NK-92 (cell line): ENCODE measurements at regions not wholly inside any gene's neighbourhood (a gene's known extent, or its start where the extent isn't known, plus 50 kb on each side); places are given as distances from the start of the nearest gene placed in this dataset.
"Not testable (repeated sequence)": the region's sequence is repeated elsewhere in the genome, so short reads cannot be mapped to it uniquely, and the experiment has no call there.

Experiments used
- DNase-seq: peaks from one replicate; lab custom pipeline; 2025; ENCODE audit not compliant: unreplicated experiment; lab: John Stamatoyannopoulos, UW

DNA sequence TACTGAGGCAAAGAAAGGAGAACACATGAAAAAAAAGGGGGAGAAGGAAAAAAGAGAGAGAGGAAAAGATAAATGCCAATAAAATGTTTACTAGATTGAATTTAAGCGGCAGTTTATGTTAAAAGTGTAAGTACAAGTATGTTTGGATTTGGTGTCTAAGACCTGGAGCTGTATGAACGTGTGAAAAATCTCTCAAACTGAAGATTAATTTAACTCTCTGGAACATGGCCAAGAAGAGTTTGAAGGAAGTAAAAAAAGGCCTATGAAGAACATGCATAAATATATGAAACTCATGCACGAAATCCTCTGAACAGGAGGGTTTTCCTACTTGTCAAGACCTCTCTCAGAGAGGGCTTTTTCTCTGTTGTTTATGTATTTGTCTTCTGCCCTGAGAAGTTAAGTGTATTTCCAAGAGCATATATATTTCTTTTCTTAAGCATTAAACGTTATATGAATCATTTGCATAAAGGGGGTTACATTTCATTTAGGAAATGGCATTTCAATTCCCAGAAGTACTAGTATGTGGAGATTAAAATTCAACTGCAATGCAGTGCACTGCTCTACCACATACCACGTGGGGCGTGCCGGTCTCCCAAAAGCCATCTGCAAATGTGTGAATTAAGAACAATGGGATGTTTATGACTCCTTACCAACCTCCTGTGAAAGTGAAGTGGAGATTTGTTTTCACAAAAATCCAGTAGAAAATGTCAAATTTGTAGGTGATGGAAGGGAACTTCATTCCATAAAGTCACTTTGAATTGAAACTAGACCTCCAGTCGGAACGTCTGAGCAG, 281.1 kb upstream of the TRIB2 start:
- DNase-seq = no peak

DNA sequence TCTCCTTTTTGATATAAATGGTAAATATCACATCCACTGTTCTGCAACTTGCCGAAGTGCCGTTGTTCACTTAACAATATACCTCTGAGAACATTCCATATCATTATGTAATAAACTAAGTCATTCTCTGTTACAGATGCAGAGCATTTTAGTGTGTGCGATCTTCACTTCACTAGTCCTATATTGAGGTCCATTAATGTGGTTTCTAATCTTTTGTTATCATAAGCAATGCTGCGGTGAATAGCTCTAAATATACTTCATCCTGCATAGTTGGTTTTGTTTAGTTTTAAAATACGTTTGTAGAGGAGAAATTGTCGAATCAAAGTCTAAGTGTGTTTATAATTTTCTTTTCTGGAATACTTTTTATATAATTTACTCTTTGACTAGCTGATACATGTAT, 280.3 kb upstream of the TRIB2 start:
- DNase-seq = no peak

- DNase-seq = no peak
These were observed 279.7 kb upstream of the TRIB2 start for GRCh38 chr2:12436935-12437561.

GRCh38 chr2:12440731-12441130, 276.0 kb upstream of the TRIB2 start:
- no peak for DNase-seq

DNA sequence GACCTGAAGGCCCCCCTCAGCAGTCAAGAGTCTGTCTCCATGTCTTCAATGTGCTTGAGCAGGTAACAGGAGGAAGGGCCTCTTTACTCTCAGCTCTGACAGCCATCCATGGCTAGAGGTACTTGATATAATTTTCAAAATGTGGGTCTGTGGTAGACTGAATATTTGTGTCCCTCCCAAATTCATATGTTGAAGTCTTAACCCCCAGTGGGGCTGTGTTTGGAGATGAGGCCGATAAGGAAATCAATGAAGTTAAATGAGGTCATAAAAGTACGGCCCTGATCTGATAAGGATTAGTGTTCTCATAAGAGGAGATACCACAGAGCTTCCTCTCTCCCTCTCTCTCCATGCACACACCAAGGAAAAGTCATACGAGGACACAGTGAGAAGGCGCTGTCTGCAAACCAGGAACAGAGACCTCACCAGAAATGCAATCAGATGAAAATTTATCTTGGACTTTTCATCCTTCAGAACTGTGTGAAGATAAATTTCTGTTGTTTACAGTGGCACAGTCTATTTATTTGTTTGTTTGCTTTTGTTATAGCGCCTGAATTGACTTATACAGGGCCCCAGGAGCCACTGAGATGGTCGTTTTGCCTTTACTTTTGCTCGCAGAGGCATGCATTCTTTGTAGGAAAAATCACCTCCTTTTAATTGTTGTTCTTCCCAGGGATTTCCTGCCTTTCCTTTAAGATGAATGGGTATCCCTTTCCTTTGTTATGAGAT, 274.8 kb upstream of the TRIB2 start:
- no peak for DNase-seq

DNA sequence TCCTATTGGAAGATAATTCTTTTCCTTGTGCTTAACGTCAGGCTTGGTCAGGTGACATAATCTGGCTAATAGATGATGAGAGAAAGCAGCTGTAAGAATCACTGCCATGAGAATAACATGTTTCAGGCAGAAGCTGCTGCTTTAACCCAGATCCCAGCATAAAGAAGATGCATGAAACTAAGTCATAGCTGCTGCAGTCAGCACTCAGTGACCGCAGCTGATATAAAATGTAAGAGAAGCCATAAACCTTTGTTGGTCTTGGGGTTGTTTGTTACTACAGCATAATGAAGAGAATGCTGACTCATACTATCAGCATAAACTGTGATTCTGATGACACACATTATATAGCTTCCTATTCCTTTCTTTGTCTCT, 274.3 kb upstream of the TRIB2 start:
- no peak for DNase-seq

- DNase-seq = no peak
These were observed 267.8 kb upstream of the TRIB2 start for GRCh38 chr2:12448846-12449505.

DNA sequence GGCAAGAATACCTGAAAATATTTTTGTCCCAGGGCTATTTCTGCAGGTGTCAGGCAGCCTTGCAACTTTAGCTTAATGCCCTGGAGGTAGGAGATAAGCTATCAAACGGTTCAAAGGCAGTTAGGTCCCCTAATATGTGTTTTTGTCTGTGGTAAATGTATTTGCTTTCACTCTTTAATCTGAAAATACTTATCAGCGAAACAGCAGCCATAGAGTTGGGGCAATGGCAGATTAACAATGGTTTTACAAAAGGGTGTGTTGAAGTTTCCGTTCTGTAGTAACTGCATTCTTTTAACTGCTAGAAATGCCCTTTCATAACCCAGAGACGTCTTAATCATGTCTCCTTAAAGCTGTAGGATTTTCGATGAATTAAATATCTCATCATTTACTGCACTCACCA, 265.0 kb upstream of the TRIB2 start:
- no peak for DNase-seq

DNA sequence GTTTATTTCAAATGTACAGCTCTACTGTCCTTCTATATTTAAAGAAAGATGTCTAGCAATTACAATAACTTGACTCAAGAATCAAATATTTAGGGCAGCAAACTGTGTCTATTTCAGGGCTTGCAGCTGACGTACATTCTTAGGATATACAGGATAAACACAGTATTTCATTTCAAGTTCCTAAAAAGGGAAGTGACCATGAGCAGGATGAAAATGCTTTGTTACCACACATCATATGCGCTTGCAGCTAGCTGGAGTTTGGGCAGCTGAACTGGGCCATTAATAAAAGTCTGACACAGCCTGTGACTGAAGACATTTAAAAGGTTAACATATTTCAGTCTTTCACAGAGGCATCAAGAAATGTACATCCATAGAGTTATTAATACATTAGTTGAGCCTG, 264.6 kb upstream of the TRIB2 start:
- DNase-seq = no peak

DNA sequence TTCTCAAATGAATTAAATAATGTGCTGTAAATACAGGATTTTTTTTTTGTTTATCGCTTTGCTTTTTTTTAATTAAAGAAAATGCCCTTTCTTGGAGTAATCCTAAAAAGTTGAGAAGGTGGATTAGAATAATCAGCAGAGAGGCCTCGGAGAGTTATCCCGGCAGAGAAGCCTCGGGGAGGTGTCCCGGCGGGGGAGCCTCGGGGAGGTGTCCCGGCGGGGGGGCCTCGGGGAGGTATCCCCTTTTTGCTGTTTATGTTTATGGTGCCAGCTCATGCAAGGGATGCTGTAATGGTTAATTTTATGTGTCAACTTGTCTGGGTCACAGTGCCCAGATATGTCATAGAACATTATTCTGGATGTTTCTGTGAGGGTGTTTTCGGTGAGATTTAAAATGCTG, 263.0 kb upstream of the TRIB2 start:
- no peak for DNase-seq

DNA sequence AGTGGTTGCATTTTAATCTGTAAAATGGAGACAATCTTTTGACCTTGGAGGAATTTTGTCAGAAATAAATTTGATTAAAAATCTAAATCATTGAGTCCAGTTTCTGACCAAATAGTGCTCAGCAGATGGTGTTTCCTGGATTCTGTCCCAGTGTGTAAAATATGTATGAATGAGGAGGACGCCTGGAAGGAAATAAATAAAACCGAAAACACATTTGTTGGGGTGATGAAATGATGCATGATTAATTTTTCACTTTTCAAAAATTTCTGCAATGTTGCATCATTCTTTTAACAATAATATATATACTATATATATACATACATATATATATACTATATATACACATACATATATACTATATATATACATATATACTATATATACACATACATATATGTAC, 261.1 kb upstream of the TRIB2 start:
- DNase-seq = no peak

- no peak for DNase-seq
These were observed 260.2 kb upstream of the TRIB2 start for GRCh38 chr2:12456293-12457106.

DNA sequence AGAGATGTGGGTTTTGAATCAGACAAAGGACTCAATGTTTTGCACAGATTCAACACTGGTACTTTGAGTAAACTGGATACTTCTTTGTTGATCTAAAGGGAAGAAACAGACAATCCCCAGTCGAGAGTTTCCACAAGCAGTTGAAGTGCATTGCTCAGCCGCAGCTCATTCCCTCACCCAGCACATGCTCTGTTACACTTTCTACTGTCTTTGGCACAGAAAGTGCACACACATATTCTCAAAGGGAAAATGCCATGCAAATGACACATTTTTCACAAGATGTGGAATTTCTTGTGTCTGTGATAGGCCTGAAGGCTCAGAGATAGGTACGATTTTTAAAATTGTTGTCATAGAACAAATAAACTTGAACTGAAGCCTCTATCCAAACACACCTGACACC, 258.9 kb upstream of the TRIB2 start:
- no peak for DNase-seq

GRCh38 chr2:12463189-12463588, 253.5 kb upstream of the TRIB2 start:
- no peak for DNase-seq

- no peak for DNase-seq
These were observed 251.1 kb upstream of the TRIB2 start for GRCh38 chr2:12465631-12466135.

DNA sequence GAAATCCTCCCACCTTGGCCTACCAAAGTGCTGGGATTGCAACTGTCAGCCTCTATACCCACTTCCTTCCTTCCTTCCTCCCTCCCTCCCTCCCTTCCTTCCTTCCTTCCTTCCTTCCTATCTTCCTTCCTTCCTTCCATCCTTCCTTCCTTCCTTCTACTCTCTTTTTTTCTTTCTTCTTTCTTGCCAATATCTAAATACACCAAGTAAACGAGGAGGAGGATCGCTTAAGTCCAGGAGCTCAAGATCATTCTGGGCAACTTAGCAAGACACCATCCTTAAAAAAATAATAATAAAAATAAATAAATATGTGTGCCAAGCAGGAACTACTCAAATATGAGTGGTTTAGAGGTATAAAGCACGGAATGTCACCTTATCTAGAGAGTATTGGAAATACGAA, 249.4 kb upstream of the TRIB2 start:
- no peak for DNase-seq

GRCh38 chr2:12469141-12469561, 247.6 kb upstream of the TRIB2 start:
- DNase-seq = no peak

GRCh38 chr2:12472265-12472664, 244.5 kb upstream of the TRIB2 start:
- not testable (repeated sequence) for DNase-seq

- no peak for DNase-seq
These were observed 238.3 kb upstream of the TRIB2 start for GRCh38 chr2:12478151-12479064.
